ENCODE measurements at regions not wholly inside any gene's neighbourhood (a gene's known extent, or its start where the extent isn't known, plus 50 kb on each side); places are given as distances from the start of the nearest gene placed in this dataset.

- no peaks in the 10 kb centered on the region for H3K36me3 Mint-ChIP-seq (ENCODE audit: insufficient read depth in 1 of 3, low read depth in 3 of 3)
- no peak overlapping the region for H3K4me3 Mint-ChIP-seq
- Histone ChIP-seq H3K27me3 (ENCODE audit: insufficient read depth, low read length) (no peaks in the 10 kb centered on the region), H2BK15ac (ENCODE audit: low read depth, low read length) (no peak overlapping the region), H3K27ac (ENCODE audit: insufficient read length, low read depth, low read length) (no peak overlapping the region), H2BK20ac (ENCODE audit: low read depth, low read length, poor library complexity, severe bottlenecking) (no peak overlapping the region), H2BK120ac (ENCODE audit: low read depth, low read length, poor library complexity, severe bottlenecking) (no peak overlapping the region), H3K79me1 (ENCODE audit: insufficient read depth, low read depth, low read length, poor library complexity, severe bottlenecking) (no peaks in the 10 kb centered on the region), H3K9ac (ENCODE audit: extremely low read depth, insufficient read length, low read length) (no peak overlapping the region), H4K5ac (ENCODE audit: insufficient read length, low read depth, low read length) (no peak overlapping the region), H2BK12ac (ENCODE audit: insufficient read length, low read depth, low read length) (no peak overlapping the region), H3K4me1 (ENCODE audit: insufficient read depth, low read length) (no peaks in the 10 kb centered on the region), H3K4ac (ENCODE audit: low read depth, low read length) (no peak overlapping the region), H3T11ph (ENCODE audit: low read length) (no peak overlapping the region), H3K23me2 (ENCODE audit: insufficient read length, low read depth, low read length, poor library complexity, severe bottlenecking) (no peaks in the 10 kb centered on the region), H2AFZ (ENCODE audit: low read length) (no peak overlapping the region), H3K14ac (ENCODE audit: insufficient read depth, low read length) (no peak overlapping the region), H2BK5ac (ENCODE audit: insufficient read length, low read length) (no peak overlapping the region), H3K56ac (ENCODE audit: insufficient read length, low read depth, low read length) (no peak overlapping the region), H4K8ac (replicated peaks; ENCODE audit: insufficient read length, low read depth, low read length) (no peak overlapping the region), H3K4me2 (ENCODE audit: insufficient read depth, insufficient read length, low read length) (no peak overlapping the region), H3K23ac (ENCODE audit: insufficient read length, low read depth, low read length) (no peak overlapping the region), H4K91ac (ENCODE audit: insufficient read length, low read depth, low read length) (no peak overlapping the region), H4K20me1 (ENCODE audit: control insufficient read depth, insufficient read depth, insufficient read length) (no peaks in the 10 kb centered on the region), H2AK5ac (ENCODE audit: insufficient read length, low read length) (no peak overlapping the region), H3K9me3 (ENCODE audit: control insufficient read depth, low read depth, low read length) (no peaks in the 10 kb centered on the region), H3K79me2 (ENCODE audit: insufficient read depth, low read length) (no peaks in the 10 kb centered on the region), H3K18ac (ENCODE audit: insufficient read length, low read depth, low read length) (no peak overlapping the region)
- no peak for DNase-seq
- no peak overlapping the region for H3K27ac Mint-ChIP-seq
- no peaks in the 10 kb centered on the region for H3K27me3 Mint-ChIP-seq (ENCODE audit: low read depth)
- H3K9me3 Mint-ChIP-seq: no peaks in the 10 kb centered on the region; a peak in 1 of 5 replicates
- no peaks in the 10 kb centered on the region for H3K4me1 Mint-ChIP-seq
- WGBS (ENCODE audit: extremely low coverage, insufficient read length, low lambda C conversion rate): no CpG with 5 or more reads among the region's 4 CpGs
- TF ChIP-seq, protein P1, sequence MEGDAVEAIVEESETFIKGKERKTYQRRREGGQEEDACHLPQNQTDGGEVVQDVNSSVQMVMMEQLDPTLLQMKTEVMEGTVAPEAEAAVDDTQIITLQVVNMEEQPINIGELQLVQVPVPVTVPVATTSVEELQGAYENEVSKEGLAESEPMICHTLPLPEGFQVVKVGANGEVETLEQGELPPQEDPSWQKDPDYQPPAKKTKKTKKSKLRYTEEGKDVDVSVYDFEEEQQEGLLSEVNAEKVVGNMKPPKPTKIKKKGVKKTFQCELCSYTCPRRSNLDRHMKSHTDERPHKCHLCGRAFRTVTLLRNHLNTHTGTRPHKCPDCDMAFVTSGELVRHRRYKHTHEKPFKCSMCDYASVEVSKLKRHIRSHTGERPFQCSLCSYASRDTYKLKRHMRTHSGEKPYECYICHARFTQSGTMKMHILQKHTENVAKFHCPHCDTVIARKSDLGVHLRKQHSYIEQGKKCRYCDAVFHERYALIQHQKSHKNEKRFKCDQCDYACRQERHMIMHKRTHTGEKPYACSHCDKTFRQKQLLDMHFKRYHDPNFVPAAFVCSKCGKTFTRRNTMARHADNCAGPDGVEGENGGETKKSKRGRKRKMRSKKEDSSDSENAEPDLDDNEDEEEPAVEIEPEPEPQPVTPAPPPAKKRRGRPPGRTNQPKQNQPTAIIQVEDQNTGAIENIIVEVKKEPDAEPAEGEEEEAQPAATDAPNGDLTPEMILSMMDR (conservative IDR thresholded peaks at IDR 0.05): no peak
Measured at GRCh38 chr4:60128888-60129287, 1071.2 kb upstream of the ADGRL3 start.

Data from H9 (cell line).